Heart left ventricle (tissue), 16 donors: ENCODE measurements at regions not wholly inside any gene's neighbourhood (a gene's known extent, or its start where the extent isn't known, plus 50 kb on each side); places are given as distances from the start of the nearest gene placed in this dataset.

Source experiments
- ATAC-seq, 4 donors: fragments of 200-7000 bp; cut with Tn5 transposase; one replicate each; pipeline ENCODE4 v1.9.1; 2020 to 2022; ENCODE audit warnings: moderate library complexity in 4 of 4, mild to moderate bottlenecking in 3 of 4, moderate number of reproducible peaks in 1 of 4
- DNase-seq, 5 donors: peaks; one replicate each; pipeline ENCODE4 v3.0.0-alpha.2; 2020
- H3K27ac ChIP-seq, 12 donors: fragments of 200-600 bp; sonication (generic) in 4 of 12; one replicate each; pipeline versions ENCODE4 v1.5.0 to v1.8.0; 2016 to 2022; ENCODE audit warnings: mild to moderate bottlenecking in 2 of 12
- H3K27me3 ChIP-seq, 9 donors: fragments of 200-600 bp; sonication (generic) in 2 of 9; one replicate each; pipeline versions ENCODE4 v1.5.1 to v1.8.0; 2016 to 2022; ENCODE audit warnings: mild to moderate bottlenecking in 3 of 9
- H3K36me3 ChIP-seq, 9 donors: fragments of 200-600 bp; sonication (generic) in 2 of 9; one replicate each; pipeline versions ENCODE4 v1.5.0 to v1.8.0; 2018 to 2022; ENCODE audit warnings: mild to moderate bottlenecking in 2 of 9
- H3K4me1 ChIP-seq, 12 donors: fragments of 200-600 bp; sonication (generic) in 4 of 12; one replicate each; pipeline versions ENCODE4 v1.5.0 to v1.8.0; 2016 to 2022; ENCODE audit warnings: mild to moderate bottlenecking in 3 of 12
- H3K4me3 ChIP-seq, 12 donors: fragments of 200-600 bp; sonication (generic) in 4 of 12; one replicate each; pipeline versions ENCODE4 v1.5.0 to v1.8.0; 2017 to 2022; ENCODE audit warnings: mild to moderate bottlenecking in 9 of 12, moderate library complexity in 4 of 12
- H3K9me3 ChIP-seq, 12 donors: fragments of 200-600 bp; sonication (generic) in 4 of 12; one replicate each; pipeline versions ENCODE4 v1.5.0 to v1.8.0; 2016 to 2022; ENCODE audit warnings: mild to moderate bottlenecking in 1 of 12
- POLR2A ChIP-seq, 2 donors: fragments of 450-650 bp; IDR thresholded peaks; one replicate each; pipeline ENCODE4 v1.6.1; 2017; ENCODE audit warnings: antibody characterized with exemption in 2 of 2, mild to moderate bottlenecking in 2 of 2, moderate library complexity in 2 of 2
- WGBS, 4 donors: extraction: QIAGEN DNeasy Blood & Tissue Kit in 2 of 4; methylation state at CpG; one replicate each; pipeline versions ENCODE4 v1.1.5 to v1.1.7; 2013 to 2018; 5-methylcytosine and 5-hydroxymethylcytosine counted together
- intact Hi-C, 10 donors: fragments of 100-400 bp; cut with DNase I; formaldehyde crosslinking; loops; one replicate each; pipeline versions ENCODE4 v1.11.1 to v1.14.2; 2022
- TF ChIP-seq, protein P1 (sequence below), 12 donors: fragments of 200-600 bp; sonication (generic) in 4 of 12; IDR thresholded peaks; one replicate each; pipeline versions ENCODE4 v1.5.0 to v1.8.0; 2018 to 2022; ENCODE audit warnings: antibody characterized with exemption in 12 of 12, mild to moderate bottlenecking in 5 of 12
- donor health status: ischemic (EF 13 %, LVEDD 7.1; RV severe dilation, severe dysfunction).
- donor health status: healthy with polysubstance abuse.
- donor health status: DM: no; HTN: yes; CAD: no.
- donor health status: DM: no; HTN: no; CAD: no.
- donor health status: ischemic (EF 25% LVEDD 6.9; RV normal size, moderate dysfunction).
- donor health status: ischemic (EF 25% LVEDD 5.7; RV mildly dilated, moderate dysfunction).
- donor health status: healthy.
- donor health status: DM: yes; HTN: yes; CAD: no.
- donor health status: ischemic (EF 35%, LVEDD 5.7; RV mildly dilated, moderate dysfunction).
- donor health status: nonischemic (EF 11% LVEDD 7.7; RV severe dilation, severe dysfunction).
- donor health status: DM: yes; HTN: yes; CAD: no.
- donor health status: PGD.
- donor health status: ischemic (EF 29% LVEDD 5.4; RV normal size, mild dysfunction).
- donor health status: nonischemic (EF 23%, LVEDD 6.1; RV moderate dilation, normal function).

DNA sequence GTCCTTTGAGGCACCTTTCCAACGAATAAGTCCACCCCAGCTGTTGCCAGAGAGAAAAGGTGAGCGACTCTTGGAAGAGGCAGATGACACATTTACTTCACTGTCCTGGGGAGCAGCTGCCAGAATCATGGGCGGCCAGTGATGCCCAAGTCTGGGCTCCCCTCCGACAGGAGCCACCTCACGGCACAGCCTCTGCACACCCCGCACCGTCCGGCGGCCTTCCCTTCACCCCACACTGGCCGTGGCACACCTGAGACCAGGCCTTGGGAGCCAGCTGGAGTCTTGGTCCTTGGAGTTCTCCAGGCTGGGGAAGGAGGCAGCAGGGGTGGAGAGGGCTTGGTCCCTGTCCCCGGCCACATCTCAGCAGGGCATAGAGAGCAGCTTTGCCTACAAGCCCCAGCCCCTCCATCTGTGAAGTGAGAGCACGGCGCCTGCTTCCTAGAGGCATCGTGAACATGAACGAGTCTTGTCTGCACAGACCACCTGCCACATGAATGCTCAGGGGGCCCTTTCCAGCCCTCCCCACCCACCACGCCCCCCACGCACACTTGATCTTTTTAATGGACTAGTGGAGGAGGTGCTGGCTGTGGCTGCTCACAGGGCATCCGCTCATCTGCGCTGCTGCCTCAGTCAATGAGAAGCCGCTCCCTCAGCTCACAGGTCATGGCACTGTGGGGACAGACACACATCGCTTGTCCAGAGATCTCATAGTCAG lies 400.2 kb upstream of the MYT1L start:
- TF ChIP-seq, protein P1, sequence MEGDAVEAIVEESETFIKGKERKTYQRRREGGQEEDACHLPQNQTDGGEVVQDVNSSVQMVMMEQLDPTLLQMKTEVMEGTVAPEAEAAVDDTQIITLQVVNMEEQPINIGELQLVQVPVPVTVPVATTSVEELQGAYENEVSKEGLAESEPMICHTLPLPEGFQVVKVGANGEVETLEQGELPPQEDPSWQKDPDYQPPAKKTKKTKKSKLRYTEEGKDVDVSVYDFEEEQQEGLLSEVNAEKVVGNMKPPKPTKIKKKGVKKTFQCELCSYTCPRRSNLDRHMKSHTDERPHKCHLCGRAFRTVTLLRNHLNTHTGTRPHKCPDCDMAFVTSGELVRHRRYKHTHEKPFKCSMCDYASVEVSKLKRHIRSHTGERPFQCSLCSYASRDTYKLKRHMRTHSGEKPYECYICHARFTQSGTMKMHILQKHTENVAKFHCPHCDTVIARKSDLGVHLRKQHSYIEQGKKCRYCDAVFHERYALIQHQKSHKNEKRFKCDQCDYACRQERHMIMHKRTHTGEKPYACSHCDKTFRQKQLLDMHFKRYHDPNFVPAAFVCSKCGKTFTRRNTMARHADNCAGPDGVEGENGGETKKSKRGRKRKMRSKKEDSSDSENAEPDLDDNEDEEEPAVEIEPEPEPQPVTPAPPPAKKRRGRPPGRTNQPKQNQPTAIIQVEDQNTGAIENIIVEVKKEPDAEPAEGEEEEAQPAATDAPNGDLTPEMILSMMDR (IDR thresholded peaks at IDR 0.05): no peak
- TF ChIP-seq POLR2A (IDR thresholded peaks at IDR 0.05): no peak
- no peaks in the 10 kb centered on the region for H3K9me3 ChIP-seq
- no peak for ATAC-seq
- H3K4me1 ChIP-seq: no peaks in the 10 kb centered on the region
- no peak overlapping the region for H3K4me3 ChIP-seq
- peaks cover 0 to 6% (median 0%) of the 10 kb centered on the region in 9 donors for H3K27me3 ChIP-seq
- no peak for DNase-seq
- 85 to 88% (median 85%) methylated on average over 17 to 21 of the region's 21 CpGs for WGBS, 4 donors
- H3K36me3 ChIP-seq: no peaks in the 10 kb centered on the region
- no peak overlapping the region for H3K27ac ChIP-seq
- intact Hi-C loops: no loop called here

DNA sequence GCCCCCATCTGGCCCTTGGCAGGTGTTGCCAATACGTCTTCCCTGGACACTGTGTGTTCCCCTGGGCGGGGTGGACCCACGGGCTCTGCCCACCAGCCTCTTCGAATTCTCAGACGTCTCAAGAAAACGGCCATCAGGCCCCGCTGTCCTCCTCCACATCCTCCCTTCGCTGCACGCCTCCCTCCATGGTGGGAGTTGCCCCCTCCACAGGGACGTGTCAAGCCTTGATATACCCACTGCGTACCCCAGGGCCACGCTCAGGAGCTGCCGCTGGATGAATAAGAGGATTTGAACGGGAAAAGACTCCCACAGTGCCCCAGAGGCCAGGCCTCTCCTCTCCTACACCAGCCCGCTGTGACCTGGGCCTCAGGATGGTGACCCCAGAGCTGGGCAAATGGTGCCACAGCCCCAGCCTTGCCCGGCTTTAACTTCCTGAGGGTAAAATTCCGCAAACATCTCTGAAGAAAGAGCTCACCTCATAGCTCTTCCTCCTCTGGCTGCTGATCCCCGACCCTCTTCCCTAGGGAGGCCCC lies 399.3 kb upstream of the MYT1L start:
- TF ChIP-seq, protein P1 (IDR thresholded peaks at IDR 0.05): no peak
- no peak for TF ChIP-seq POLR2A (IDR thresholded peaks at IDR 0.05)
- ATAC-seq (no peak), DNase-seq (no peak)
- Histone ChIP-seq H3K4me3 (no peak overlapping the region), H3K4me1 (no peaks in the 10 kb centered on the region), H3K9me3 (no peaks in the 10 kb centered on the region), H3K27me3 (peaks cover 0 to 6% (median 0%) of the 10 kb centered on the region in 9 donors), H3K27ac (no peak overlapping the region), H3K36me3 (no peaks in the 10 kb centered on the region)
- 78 to 90% (median 84%) methylated on average over 18 of the region's 18 CpGs for WGBS, 4 donors
- intact Hi-C loops: no loop called here

DNA sequence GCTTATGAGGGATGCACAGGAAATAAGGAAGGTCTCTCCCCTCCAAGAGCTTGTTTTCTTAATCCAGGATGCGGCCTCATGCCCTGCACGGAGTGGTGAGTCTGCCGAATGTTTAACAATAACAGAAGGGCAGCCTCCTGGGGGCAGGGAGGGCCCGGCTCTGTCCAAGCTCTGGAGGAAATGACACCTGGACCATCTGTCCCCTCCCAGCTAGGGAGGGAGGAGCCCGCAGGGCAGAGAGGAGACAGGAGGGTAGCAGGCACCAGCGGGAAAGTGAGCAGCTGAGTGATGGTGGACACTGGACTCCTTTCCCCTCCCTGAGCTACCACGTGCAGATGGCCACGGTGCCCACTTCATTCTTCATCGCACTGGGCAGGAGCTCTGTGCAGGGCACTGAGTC lies 398.2 kb upstream of the MYT1L start:
- no peak for ATAC-seq
- intact Hi-C loops: no loop called here
- no peak for DNase-seq

DNA sequence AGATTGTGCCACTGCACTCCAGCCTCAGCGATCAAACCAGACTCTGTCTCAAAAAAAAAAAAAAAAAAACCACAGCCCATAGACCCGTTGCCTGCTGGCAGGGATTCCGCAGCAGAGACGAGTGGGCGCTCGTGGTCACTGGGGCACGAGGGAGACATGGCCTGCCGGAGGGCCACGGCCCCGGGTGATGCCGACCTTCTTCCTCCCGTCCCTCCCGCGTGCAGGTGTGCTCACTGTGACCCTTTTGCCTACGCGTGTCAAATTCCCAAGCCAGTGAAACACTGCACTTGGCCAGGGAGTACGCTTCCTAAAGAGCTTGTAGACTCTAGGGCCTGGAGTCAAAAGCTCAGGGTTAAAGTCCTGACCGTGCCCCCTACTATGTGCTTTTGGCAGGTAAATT lies 397.6 kb upstream of the MYT1L start:
- Histone ChIP-seq H3K36me3 (no peaks in the 10 kb centered on the region), H3K4me3 (no peak overlapping the region), H3K27ac (no peak overlapping the region), H3K4me1 (no peaks in the 10 kb centered on the region), H3K27me3 (peaks cover 0 to 6% (median 0%) of the 10 kb centered on the region in 9 donors), H3K9me3 (no peaks in the 10 kb centered on the region)
- WGBS, 4 donors: 85 to 89% (median 87%) methylated on average over 17 to 18 of the region's 18 CpGs
- no peak for ATAC-seq
- no peak for TF ChIP-seq POLR2A (IDR thresholded peaks at IDR 0.05)
- TF ChIP-seq, protein P1 (IDR thresholded peaks at IDR 0.05): no peak
- intact Hi-C loops: no loop called here
- DNase-seq: no peak

More for the DNA sequence above, 398.2 kb upstream of the MYT1L start:
- Histone ChIP-seq H3K9me3 (no peaks in the 10 kb centered on the region), H3K4me1 (no peaks in the 10 kb centered on the region), H3K27me3 (peaks cover 0 to 6% (median 0%) of the 10 kb centered on the region in 9 donors), H3K4me3 (no peak overlapping the region), H3K36me3 (no peaks in the 10 kb centered on the region), H3K27ac (no peak overlapping the region)
- TF ChIP-seq, protein P1 (IDR thresholded peaks at IDR 0.05): no peak
- WGBS, 4 donors: 65 to 82% (median 74%) methylated on average over 6 to 9 of the region's 9 CpGs
